Activated CD4-positive, CD25-positive, alpha-beta regulatory T cell treated with anti-CD3 and anti-CD28 coated beads, Interleukin-2, amount 50 U/mL, for 24 hours (primary cell): ENCODE measurements at regions not wholly inside any gene's neighbourhood (a gene's known extent, or its start where the extent isn't known, plus 50 kb on each side); places are given as distances from the start of the nearest gene placed in this dataset.

Experiments used
- ATAC-seq, 2 donors: fragments of 150-1000 bp; cut with Tn5 transposase; one replicate each; pipeline ENCODE4 v1.10.0; 2021; ENCODE audit warnings: mild to moderate bottlenecking in 1 of 2, moderate library complexity in 1 of 2

DNA sequence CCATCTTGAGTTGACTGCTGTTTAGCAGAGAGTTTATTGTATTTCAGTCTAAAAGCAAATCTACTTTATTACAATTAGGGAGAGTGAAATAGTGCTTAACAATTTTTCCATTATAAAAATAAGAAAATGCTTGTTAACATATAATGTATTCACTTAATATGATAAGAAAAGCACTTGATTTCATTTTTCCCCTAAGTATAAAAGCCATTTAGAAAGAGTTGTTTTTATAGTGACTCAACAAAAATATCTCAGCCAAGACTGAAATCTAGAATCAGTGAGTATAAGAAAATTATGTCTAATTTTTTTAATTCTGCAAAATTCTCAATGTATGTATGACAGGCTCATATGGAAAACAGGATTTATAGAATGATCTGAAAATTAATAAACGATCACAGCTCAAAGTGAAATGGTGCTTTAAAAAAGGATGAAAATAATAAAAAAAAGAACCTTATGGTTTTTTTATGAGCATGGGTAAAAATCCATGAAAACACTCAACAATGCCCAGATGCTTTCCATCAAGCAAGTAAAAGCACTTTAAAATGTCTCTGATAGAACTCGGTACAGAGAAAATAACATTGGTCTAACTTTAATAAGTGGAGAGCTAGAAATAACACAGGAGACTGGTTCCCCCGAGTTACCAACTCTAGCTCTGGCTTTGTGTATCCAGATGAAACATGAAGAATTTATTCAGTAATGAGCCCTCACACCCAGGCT is 1057.8 kb upstream of the WWC1 start:
- no peak for ATAC-seq

DNA sequence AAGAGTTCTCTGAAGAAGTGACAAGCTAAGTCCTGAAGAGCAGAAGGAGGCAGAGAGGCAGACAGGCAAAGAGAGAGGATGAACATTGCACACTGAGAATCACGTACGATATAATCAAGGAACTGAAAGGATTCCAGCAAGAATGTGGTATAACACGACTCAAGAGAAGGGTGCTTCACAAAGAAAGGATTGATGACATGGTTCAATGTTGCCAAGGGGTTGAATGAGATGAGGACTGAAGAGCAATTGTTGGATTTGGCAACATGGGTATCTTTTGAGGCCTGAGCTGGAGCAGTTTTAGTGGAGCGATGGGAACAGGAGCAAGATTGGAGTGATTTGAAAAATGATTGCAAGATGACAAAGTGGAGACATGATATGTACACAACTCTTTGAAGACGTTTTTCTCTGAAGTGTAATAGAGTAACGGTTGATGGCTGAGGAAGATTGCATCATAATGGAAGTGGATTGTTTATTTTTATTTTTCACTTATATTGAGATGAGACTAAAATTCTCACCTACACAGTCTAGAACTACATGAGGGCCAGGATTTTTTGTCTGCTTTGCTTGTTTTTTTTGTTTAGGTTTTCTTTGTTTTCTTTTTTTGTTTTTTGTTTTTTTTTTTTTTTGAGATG is 1049.9 kb upstream of the WWC1 start:
- ATAC-seq = no peak

DNA sequence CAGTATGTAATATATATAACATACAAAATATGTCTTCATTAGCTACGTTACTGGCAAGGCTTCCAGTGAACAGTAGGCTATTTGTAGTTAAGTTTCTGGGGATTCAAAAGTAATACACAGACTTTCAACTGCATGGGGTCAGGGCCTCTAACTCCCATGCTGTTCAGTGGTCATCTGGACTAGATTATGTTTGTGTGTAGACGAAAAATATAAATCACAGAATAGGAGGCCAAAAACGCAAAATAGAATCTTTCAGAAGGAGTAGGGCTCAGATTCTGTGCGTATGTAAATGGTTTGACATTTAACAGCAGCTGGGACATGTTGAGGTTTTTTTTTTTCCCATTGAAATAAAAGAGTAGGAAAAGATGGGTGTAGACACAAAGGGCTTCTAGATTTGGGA is 1048.7 kb upstream of the WWC1 start:
- no peak for ATAC-seq

DNA sequence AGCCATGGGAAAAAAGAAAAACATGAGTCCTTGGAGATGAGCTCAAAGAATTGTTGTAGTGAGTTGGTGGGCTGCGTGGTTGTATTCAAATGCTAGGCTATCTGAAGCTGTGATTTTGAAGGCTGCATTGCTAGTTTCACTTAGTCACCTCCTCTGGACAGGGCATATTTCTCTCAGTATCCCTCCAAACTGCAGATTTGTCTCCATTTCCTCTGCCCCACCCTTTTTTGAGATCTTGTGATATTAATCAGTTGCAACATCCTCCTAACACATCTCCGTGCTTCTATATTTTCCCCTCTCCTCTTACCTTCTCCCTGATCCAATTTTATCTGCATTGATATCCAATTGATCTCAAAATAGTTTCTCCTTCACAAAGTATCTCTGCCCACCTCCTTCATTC is 1048.0 kb upstream of the WWC1 start:
- no peak for ATAC-seq

DNA sequence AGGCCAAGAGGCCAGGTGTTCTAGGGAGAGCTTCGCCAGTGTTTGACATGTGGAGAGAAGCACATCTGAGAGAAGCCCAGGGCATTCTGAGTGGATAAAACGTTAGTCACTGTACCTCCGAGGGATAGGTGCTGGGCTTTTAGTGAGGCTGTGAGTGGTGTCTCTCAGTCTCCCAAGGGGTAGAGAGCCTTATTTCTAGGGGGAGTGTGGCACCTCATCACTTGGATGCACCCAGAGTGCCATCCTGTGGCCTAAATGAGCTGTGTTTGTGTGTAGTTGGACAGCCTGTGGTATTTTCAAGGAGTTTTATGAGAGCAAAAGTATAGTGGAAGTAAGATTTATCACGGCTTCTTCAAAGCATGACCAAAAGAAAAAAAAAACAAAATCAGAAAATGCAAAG is 1046.9 kb upstream of the WWC1 start:
- no peak for ATAC-seq

DNA sequence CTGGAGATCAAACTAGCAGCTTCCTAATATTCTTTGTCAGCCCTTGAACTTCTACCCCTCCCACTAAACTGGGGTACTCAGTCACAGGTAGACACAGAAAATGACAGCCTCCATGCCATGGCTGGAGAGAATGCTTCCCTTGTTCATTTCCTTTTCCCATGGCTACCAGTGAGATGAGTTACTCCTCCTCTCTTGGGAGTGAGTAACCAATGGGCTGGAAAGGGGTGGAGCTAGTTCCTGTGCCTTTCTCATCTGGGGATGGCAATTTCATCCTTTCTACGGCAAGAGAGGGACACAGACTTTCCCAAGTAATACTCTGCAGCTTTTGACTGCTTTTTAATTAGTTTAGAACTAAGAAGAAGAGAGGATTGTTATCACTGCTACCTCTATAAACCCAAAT is 1045.6 kb upstream of the WWC1 start:
- no peak for ATAC-seq

DNA sequence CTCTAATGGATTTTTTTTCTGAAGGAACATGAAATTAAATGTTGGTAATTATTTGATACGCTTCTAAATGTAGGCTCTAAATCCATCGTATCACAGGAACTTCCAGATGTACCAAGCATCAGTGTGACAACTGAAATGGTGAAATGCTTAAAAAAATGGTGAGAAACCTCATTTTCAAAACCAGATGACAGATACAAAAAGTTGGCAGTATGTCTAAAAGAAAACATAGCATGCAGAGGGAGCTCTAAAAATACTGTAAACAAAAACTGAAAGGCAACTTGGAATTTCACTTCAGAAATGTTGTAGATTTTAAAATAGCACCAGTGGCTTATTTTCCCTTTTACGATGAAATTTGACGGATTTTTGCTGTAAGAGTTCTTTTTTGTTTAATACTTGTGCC is 1043.6 kb upstream of the WWC1 start:
- ATAC-seq = no peak

DNA sequence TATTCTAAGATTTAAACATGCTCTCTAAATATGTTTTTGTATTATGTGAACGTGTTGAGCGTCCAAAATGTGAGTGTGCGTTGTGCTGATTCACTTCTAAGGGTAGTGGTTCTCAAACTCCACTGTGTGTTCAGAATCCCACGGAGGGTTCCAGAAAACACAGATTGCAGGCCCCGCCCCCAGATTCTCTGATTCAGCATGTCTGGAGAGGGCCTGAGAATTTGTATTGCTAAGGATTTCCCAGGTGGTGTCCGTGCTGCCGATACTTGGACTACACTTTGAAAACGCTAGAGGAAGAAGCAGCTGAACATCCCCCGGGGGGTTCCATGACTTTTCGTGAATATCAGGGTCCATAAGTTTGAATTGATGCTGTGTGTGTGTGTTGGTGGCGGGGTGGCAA is 1043.2 kb upstream of the WWC1 start:
- ATAC-seq = no peak

DNA sequence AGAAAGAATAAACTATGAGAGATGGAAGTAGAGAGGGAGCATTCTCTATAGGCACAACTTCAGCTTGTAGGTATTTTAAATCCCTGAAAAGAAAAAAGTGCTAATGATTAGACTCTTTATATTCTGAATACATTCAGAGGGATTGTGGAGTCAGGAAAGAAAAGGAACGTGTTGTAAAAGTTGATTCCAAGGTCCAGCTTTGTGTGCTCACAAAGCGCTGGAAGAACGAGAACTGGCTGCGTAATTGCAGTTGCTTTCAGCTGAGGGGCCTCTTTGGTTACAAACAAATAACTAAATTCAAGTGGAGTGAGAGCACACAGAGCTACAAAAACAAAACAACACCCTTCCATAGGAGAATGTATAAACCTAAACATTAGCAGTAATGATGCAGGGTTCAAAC is 1040.4 kb upstream of the WWC1 start:
- ATAC-seq = no peak

DNA sequence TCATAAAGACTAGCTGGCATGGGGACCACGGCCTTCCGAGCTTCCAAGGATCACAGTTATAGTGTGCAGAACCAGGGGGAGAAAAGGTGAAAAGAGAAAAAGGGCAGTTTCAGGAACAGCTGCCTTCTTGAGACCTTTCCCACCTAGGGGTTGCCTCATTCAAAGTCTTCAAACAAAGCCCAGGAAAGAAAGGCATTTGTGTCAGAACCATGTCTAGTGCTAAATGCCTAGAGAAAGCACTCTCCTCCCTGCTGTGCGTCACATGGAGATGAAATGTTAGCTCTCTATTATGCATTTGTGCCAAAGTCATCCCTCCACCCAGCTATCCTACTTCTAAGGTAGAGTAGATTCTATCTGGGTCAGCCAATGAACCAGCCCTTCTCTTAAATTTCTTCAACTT is 1037.3 kb upstream of the WWC1 start:
- ATAC-seq = no peak

DNA sequence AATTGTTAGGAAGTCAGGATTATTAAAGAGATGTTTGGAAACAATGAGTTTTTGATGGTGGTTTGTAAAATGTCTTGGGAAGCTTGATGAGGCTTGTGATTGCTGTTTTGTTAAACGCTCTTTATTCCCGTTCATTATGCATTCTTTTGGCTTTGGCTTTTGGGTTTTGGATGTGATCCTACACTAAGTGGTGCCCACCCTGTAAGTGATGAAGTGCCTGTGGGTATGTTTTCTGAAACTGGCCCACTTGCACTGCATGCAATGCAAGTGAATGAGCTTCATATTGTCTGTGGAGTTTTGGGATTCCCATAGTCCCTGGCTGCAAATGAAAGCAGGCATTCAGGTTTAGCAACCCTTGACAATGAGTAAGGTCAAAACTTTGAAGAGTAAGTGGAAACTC is 1035.5 kb upstream of the WWC1 start:
- ATAC-seq = no peak

DNA sequence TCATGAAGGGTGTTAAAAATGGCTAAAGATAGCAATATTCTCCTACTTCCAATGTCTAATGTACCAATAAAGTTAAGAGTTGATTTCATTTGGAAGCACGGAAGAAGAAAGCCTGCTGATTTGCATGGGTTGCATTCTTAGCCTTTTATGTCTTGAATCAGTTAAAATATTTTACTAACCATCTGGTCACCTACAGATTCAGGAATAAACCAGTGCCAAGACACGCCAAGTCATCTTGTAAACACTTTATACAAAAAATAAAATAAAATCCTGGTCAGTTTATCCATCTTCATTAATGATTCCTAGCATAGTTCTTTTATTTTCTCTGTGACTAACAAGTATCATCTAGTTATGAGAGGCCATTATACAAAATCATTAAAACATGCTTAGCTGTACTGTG is 1031.6 kb upstream of the WWC1 start:
- ATAC-seq = no peak

DNA sequence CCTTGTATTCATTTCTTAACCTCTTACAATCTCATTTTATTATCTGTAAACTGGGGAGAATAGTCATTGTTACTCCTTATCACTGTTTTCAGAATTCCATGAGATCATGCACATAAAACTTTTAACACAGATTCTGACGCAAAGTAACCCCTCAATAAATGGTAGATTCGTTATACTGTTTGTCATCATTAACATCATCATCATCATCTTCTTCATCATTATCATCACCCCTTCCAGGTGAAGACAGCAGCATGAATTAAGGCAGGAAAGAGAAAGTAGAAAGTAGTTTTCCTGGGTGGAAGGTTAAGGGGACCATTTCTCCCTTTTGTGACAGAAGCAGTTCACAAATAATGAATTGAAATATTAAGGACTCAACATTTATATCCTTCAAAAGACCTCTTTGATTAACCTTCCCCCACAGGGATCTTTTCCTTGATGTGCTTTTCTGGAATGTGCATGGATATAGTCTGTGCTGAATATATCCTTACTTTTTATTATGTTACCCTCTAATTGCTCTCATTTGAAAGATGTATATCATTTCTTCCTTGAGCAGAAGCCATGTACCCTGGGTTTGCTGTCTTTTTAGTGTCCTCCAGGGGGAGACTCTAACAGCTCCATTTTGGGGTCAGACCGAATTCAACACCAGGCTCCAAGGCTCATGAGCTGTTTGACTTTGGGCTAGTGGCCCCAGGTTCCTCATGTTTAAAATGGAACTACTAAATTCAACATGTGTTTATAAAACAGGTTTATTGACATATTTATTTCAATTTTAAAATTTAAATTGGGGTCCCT is 1029.9 kb upstream of the WWC1 start:
- ATAC-seq = no peak

DNA sequence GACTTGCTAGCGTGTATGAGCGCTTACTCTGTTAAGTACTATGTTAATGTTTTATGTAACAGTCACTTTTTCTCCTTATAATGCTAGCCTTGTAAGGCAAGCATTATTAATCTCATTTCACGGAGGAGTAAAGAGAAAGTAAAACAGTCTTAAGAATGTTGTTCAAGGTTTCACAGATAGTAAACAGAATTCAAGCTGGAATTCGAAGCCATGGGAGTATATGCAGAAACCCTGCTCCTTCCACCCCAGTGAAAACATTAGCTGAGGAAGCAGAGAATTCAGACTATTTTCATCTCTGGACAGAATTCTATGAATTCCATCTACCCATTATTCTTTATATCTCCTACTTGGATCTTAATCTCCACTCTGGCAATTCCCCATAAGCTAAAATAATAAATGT is 1028.3 kb upstream of the WWC1 start:
- no peak for ATAC-seq

DNA sequence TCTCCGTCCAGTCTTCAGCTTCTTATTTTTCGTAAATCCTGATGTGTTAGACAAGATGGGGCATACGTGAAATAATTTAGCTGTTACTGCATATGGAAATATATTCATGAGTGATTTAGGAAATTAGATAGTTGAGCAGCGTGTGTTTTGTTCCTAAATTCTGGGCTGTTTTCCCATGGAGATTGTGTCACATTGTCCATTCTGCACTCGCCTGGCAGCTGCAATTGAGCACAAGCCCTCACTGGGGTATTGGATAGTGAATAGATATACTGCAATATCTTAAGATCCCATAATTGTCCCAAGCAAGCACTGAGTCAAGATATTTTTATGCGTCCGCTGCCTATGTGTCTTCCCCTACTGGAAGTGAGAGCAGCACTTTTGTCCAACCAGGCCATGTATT is 1027.1 kb upstream of the WWC1 start:
- ATAC-seq = no peak

DNA sequence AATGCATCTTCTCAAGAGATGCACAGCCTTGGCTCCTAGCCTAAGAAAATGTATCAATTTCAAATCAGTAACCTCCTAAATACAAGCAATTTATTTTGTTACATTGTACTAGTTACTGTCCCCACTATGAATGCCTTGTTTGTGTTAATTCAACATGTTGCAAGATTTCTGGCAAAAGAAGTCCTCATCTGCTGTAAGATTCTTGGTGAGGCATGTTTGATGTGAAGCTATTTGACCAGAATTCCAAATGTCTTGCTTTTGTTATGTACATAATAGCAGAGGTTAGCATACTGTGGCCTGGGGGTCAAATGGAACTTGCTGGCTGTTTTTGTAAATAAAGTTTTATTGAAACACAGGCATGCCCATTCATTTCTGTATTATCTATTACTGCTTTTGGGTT is 1023.1 kb upstream of the WWC1 start:
- no peak for ATAC-seq

DNA sequence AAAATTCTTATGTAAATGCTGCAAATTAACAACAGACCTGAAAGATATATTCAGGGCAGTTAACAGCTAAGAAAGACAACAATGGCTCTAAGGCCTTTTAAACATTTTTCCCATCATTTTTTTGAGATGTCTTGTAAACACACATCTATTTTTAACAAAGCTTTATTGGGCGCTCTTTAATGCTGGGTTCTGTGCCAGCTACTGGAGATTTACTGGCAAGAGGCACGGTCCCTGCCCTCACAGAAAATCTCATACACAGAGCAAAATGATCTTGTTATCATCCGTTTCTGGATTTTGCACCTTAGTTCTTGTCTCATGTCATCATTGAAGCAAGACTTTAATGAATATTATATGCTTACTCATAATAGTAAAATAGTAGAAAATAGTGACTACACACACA is 1022.3 kb upstream of the WWC1 start:
- no peak for ATAC-seq

DNA sequence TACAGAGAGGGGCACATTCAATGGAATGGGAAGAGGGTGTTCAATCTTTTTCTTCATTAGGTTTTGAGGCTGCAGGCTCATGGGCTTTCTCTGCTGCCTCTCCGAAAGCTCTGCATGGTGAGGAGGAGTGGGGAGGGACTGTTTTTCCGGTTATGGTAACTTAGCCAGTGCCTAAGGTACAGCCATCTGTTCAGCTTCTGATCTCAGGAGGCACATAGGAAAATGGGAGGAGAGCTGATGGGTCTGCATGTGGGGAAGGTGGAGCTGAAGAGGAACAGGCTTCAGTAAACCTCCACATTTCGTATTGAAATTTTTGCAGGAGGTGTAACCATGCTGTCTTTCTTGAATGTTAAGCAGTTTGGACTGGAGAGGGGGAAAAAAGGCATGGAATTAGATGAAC is 1020.4 kb upstream of the WWC1 start:
- no peak for ATAC-seq

DNA sequence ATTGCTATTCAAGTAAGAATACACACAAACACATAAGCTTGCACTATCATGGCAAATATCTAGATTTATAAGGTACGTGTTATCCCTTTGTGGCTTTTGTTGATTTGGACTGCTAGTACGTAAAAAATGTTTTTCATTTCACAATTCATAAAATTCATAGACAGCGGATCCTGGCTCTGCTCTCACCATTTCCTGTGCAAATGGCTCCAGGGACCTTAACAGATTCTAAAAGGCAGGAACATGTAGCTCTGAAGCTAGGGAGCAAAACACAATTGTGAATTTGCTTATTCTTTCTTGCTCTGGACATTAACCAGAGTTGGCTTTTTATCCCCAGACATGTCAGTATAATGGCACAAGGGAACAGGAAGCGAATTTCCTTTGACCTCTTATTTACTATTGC is 1019.9 kb upstream of the WWC1 start:
- ATAC-seq = no peak

DNA sequence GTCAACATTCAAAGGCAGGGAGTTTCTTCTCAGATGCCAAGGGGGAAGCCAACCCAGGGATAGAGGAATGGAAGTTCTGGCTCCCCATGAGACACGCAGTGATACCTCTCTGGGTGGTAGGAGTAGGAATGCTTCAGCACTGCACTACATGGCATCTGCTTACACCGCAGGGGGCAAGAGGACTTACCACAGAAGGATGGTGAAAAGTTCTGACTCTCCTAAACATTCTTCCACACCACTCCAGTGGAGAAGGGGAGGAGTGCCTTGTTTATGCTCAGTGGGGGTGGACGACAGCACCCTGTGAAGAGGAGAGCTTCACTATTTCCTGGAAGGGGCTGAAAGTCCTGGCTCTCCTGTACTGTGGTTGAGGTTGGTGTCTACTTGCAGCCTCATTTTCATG is 1011.3 kb upstream of the WWC1 start:
- no peak for ATAC-seq

DNA sequence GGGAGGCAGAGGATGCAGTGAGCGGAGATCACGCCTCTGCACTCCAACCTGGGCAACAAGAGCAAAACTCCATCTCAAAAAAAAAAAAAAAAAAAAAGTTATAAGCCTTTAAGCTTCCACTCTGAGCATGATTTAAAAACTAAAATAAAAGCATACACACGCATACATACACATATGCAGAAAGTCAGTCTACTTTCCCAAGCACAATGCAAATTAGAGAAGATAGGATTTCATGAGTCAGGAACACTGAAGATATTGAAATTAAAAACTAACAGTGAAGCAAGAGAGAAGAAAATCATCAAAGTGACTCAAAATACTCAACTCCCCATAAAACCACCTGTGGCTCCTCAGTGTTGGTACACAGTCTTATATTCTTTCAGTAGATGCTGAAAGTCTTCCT is 1009.5 kb upstream of the WWC1 start:
- no peak for ATAC-seq

DNA sequence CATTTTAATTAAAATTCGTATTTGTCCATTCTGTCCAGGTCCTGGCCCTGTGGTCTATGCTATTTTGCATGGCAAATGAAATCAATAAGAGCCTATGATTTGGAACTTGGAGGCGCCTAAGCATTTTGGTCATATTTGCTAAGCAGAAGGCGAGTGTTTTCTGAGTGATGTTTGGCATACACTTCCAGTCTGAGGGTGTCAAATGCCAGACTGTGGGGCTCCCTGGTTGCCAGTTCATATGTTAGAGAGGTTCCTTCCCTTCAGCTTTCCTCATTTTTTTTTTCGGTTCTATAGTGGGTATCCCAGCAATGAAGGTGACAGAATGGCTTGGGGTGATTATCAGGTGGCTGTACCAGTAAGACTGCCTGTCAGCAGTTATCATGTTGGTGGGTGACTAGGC is 1007.8 kb upstream of the WWC1 start:
- no peak for ATAC-seq

DNA sequence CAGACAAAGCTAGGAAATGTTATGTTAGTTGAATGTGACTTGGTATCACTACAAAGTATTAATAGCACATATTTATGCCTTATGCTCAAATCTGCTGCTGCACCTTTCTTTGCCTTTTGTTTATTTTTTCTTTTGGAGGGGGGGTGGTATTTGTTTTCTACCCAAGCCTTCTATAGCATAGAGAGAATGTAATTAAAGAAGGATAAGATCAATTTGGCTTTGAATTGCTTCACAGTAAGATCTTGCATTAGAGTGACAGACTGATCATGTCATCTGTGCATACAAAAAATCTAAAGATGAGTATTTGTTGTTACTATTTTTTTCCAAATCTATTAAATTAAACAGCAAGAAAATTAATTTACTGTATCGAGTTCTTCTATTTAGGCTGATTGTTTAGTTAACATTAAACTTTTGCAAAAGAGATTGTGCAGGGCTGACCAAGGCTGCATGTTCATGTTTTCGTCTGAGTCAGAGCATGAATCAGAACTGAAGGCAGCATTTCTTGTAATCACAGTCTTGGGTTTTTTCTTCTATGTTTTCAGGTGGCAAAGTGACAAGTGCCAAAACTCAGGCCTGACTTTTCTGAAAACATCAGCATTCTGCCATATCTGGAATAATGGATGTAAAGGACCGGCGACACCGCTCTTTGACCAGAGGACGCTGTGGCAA is 1007.1 kb upstream of the WWC1 start:
- no peak for ATAC-seq

DNA sequence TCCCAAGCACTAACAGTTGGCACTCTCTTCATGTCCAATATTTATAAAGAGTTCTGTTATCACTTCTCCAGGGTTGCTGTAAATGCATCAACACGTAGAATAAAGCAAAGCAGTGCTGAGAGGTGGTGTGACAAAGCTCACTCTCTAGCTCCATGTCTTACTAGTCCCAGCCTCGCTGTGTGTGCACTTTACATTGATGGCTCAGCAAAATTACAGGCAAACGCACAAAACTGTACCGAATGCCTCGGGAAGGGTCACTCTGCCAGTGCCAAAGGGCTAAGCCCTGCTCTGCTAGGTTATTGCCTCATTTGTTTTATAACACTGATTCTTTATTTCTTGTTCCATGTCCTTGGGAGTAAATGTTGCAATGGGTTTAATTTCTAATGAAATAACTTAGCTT is 1005.9 kb upstream of the WWC1 start:
- no peak for ATAC-seq
